SK-N-DZ (cell line): ENCODE measurements at regions not wholly inside any gene's neighbourhood (a gene's known extent, or its start where the extent isn't known, plus 50 kb on each side); places are given as distances from the start of the nearest gene placed in this dataset.
"Not testable (repeated sequence)": the region's sequence is repeated elsewhere in the genome, so short reads cannot be mapped to it uniquely, and the experiment has no call there.

ENCODE experiments used
- DNase-seq: peaks from one replicate; pipeline ENCODE4 v3.0.0-alpha.2; 2015; ENCODE audit warnings: low spot score

- DNase-seq = no peak
Measured at GRCh38 chr5:34436761-34437501, 219.2 kb upstream of the RAI14 start.

- DNase-seq = peak; percentile 85
Measured at GRCh38 chr5:34439601-34440000, 216.5 kb upstream of the RAI14 start.

GRCh38 chr5:34441767-34442166 is 214.4 kb upstream of the RAI14 start:
- not testable (repeated sequence) for DNase-seq

GRCh38 chr5:34447424-34447823 is 208.7 kb upstream of the RAI14 start:
- no peak for DNase-seq

GRCh38 chr5:34449639-34450038 is 206.5 kb upstream of the RAI14 start:
- DNase-seq = no peak

GRCh38 chr5:34450338-34450737 is 205.8 kb upstream of the RAI14 start:
- no peak for DNase-seq

GRCh38 chr5:34452170-34452828 is 203.8 kb upstream of the RAI14 start:
- no peak for DNase-seq

GRCh38 chr5:34455098-34455497 is 201.0 kb upstream of the RAI14 start:
- no peak for DNase-seq

GRCh38 chr5:34459908-34460307 is 196.2 kb upstream of the RAI14 start:
- DNase-seq = no peak

- no peak for DNase-seq
Measured at GRCh38 chr5:34460496-34460895, 195.6 kb upstream of the RAI14 start.

GRCh38 chr5:34464829-34465228 is 191.3 kb upstream of the RAI14 start:
- DNase-seq = no peak

- peak; percentile 49 for DNase-seq
Measured at GRCh38 chr5:34465301-34465700, 190.8 kb upstream of the RAI14 start.

- DNase-seq = not testable (repeated sequence)
Measured at GRCh38 chr5:34466519-34467388, 189.4 kb upstream of the RAI14 start.

- no peak for DNase-seq
Measured at GRCh38 chr5:34467436-34467835, 188.7 kb upstream of the RAI14 start.

GRCh38 chr5:34467984-34468383 is 188.1 kb upstream of the RAI14 start:
- DNase-seq = not testable (repeated sequence)

GRCh38 chr5:34469971-34470370 is 186.2 kb upstream of the RAI14 start:
- DNase-seq = no peak

- DNase-seq = peak; percentile 64
Measured at GRCh38 chr5:34474573-34475021, 181.5 kb upstream of the RAI14 start.

GRCh38 chr5:34475249-34475966 is 180.7 kb upstream of the RAI14 start:
- DNase-seq = no peak

GRCh38 chr5:34476941-34477565 is 179.1 kb upstream of the RAI14 start:
- no peak for DNase-seq

- DNase-seq = no peak
Measured at GRCh38 chr5:34480810-34481528, 175.2 kb upstream of the RAI14 start.
